ENCODE measurements at regions not wholly inside any gene's neighbourhood (a gene's known extent, or its start where the extent isn't known, plus 50 kb on each side); places are given as distances from the start of the nearest gene placed in this dataset.

DNA sequence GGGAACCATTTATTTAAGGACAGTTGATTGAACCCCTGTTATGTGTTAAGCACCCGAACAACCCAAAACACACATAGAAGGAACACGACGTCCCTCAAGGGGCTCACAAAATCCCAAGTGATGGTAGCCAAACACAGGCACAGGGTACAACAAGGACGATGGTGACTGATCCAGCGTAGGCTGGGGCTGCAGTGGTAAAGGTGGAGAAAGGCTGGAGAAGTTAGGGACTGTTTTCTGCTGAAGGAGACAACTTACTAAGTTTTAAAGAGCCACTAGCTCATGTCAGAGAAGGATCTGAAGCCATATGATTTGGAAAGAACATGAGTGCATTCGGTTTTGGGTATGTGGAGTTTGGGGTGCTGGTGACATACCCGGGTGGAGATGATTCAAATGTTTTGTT lies 229.6 kb upstream of the TNRC6C start (continued):
- TF ChIP-seq CTCF (IDR thresholded peaks at IDR 0.05; ENCODE audit: control extremely low read depth in 1 of 3, insufficient read depth in 1 of 3, low read depth in 1 of 3, low read length in 3 of 3) (no peak), NRF1 (IDR thresholded peaks at IDR 0.05; ENCODE audit: low read depth, low read length) (no peak), EP300 (IDR thresholded peaks at IDR 0.05; ENCODE audit: borderline replicate concordance in 1 of 2, low read depth in 2 of 2, low read length in 2 of 2) (no peak), JUND (IDR thresholded peaks at IDR 0.05; ENCODE audit: low read length) (no peak)
